ENCODE measurements at regions not wholly inside any gene's neighbourhood (a gene's known extent, or its start where the extent isn't known, plus 50 kb on each side); places are given as distances from the start of the nearest gene placed in this dataset.

DNA sequence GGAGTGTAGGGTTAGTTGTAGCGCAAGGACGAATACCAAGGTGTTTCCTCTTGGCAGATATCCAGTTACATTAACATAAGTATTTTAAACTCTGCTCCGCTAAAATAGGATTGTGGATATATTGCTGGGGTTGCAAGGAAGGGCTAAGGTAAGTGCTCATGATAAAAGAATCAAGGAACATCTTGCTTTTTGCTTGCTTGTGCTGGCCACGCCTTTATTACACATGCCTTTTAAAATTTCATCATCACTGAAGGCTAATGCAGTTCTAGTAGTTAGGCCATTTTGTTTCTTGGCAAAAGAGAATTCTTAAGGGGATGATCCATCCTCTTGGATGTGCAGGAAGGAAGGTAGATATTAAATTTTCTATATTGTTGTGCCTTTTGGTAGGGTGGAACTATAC, 415.6 kb upstream of the TPM1 start:
- H3K9me3 Mint-ChIP-seq (ENCODE audit: unreplicated experiment) = no peaks in the 10 kb centered on the region
- no peaks in the 10 kb centered on the region for H3K36me3 Mint-ChIP-seq (ENCODE audit: insufficient read depth, unreplicated experiment)
- peak overlapping the region; percentile 70 for H3K27ac Mint-ChIP-seq (ENCODE audit: low read depth, unreplicated experiment)
- TF ChIP-seq, protein P1, sequence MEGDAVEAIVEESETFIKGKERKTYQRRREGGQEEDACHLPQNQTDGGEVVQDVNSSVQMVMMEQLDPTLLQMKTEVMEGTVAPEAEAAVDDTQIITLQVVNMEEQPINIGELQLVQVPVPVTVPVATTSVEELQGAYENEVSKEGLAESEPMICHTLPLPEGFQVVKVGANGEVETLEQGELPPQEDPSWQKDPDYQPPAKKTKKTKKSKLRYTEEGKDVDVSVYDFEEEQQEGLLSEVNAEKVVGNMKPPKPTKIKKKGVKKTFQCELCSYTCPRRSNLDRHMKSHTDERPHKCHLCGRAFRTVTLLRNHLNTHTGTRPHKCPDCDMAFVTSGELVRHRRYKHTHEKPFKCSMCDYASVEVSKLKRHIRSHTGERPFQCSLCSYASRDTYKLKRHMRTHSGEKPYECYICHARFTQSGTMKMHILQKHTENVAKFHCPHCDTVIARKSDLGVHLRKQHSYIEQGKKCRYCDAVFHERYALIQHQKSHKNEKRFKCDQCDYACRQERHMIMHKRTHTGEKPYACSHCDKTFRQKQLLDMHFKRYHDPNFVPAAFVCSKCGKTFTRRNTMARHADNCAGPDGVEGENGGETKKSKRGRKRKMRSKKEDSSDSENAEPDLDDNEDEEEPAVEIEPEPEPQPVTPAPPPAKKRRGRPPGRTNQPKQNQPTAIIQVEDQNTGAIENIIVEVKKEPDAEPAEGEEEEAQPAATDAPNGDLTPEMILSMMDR (IDR thresholded peaks at IDR 0.05; ENCODE audit: unreplicated experiment) = no peak
- POLR2A ChIA-PET = no interaction called here
- no peaks in the 10 kb centered on the region for H3K27me3 Mint-ChIP-seq (ENCODE audit: insufficient read depth, unreplicated experiment)
- intact Hi-C loops (cut with micrococcal nuclease) = no loop called here
- H3K4me3 Mint-ChIP-seq (ENCODE audit: unreplicated experiment) = peak overlapping the region; percentile 38
- peaks cover 27% of the 10 kb centered on the region for H3K4me1 Mint-ChIP-seq (ENCODE audit: insufficient read depth, unreplicated experiment)
- no peak for DNase-seq (ENCODE audit: unreplicated experiment)
- BruUV-seq (replicated peaks) = no TSS peak
- CTCF ChIA-PET = no interaction called here

DNA sequence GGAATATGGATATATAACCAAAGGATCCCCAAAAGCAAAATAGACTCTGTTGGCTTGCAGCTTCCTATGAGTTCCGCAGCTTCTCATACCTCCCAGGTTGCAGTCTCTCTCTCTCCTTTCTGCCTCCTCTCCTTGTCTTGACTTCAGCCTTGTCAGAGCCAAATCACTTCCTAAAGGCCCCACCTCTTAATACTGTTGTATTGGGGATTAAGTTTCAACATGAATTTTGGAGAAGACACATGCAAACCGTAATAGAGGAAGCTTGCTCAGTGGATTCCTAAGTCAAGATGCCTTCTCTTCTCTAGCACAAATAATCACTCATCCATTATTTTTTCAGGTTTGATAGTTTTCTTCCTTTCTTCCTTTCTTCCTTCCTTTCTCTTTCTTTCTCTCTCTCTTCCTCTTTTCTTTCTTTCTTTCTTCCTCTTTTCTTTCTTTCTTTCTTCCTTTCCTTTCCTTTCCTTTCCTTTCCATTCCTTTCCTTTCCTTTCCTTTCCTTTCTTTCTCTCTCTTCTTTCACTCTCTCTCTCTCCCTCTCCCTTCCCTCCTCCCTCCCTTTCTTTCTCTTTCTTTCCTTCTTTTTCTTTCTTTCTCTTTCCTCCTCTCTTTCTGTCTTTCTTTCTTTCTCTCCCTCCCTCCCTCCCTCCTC, 411.3 kb upstream of the TPM1 start:
- intact Hi-C loops (cut with micrococcal nuclease) = no loop called here
- Mint-ChIP-seq H3K27me3 (ENCODE audit: insufficient read depth, unreplicated experiment) (no peaks in the 10 kb centered on the region), H3K9me3 (ENCODE audit: unreplicated experiment) (no peaks in the 10 kb centered on the region), H3K4me3 (ENCODE audit: unreplicated experiment) (no peak overlapping the region), H3K4me1 (ENCODE audit: insufficient read depth, unreplicated experiment) (peaks cover 27% of the 10 kb centered on the region), H3K36me3 (ENCODE audit: insufficient read depth, unreplicated experiment) (no peaks in the 10 kb centered on the region), H3K27ac (ENCODE audit: low read depth, unreplicated experiment) (peak overlapping the region; percentile 32)
- TF ChIP-seq, protein P1 (IDR thresholded peaks at IDR 0.05; ENCODE audit: unreplicated experiment) = no peak
- ChIA-PET POLR2A (interaction anchor here (0.6 kb wide), 1 partner anchor 14 kb away, joined by 3 read pairs; no protein-coding TSS in a partner anchor), CTCF (no interaction called here)
- BruUV-seq (replicated peaks) = no TSS peak
- DNase-seq (ENCODE audit: unreplicated experiment) = no peak

DNA sequence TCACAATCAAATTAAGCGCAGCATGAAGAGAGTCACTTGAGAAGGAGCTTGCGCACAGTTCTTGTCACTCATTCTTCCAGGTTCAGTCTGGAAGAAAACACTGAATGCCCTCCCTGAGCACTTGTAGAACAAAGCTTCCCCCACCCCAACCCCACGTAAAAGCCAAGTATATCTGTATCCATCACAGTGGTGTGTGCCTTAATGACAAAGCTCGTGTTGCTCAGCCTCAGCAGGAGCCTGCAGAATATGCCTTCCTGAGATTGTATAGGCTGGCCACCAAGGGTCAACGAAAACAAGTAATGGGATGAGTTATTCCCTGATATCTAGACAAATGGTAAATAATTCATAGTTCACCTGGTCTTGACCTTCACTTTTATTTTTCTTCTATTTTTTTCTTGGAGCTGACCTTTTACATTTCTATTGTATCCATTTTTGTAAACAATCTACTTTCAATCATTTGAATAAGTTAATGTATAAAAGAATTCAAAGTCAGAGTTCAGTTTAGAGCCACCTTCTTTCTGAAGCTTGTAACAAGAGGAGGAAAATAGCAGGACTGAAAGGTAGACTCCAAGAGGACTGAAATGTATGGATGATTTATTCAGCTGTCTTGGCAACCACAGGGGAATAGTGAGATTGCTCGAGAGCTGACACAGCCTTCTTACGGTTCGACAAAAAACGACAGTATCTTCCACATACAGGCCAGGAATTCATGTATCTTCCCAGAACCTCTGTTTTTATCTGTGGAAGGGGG, 405.5 kb upstream of the TPM1 start:
- no peak overlapping the region for H3K27ac Mint-ChIP-seq (ENCODE audit: low read depth, unreplicated experiment)
- no peak overlapping the region for H3K4me3 Mint-ChIP-seq (ENCODE audit: unreplicated experiment)
- no peak for DNase-seq (ENCODE audit: unreplicated experiment)
- TF ChIP-seq, protein P1 (IDR thresholded peaks at IDR 0.05; ENCODE audit: unreplicated experiment) = no peak
- H3K27me3 Mint-ChIP-seq (ENCODE audit: insufficient read depth, unreplicated experiment) = no peaks in the 10 kb centered on the region
- H3K36me3 Mint-ChIP-seq (ENCODE audit: insufficient read depth, unreplicated experiment) = no peaks in the 10 kb centered on the region
- CTCF ChIA-PET = interaction anchor here (0.6 to 1.6 kb wide), 2 partner anchors 18 to 92 kb away, joined by 3 to 4 read pairs; no protein-coding TSS in a partner anchor
- BruUV-seq (replicated peaks) = no TSS peak
- H3K9me3 Mint-ChIP-seq (ENCODE audit: unreplicated experiment) = no peaks in the 10 kb centered on the region
- POLR2A ChIA-PET = interaction anchor here (0.6 to 1.3 kb wide), 3 partner anchors 11 to 917 kb away, joined by 3 to 5 read pairs (median 3); no protein-coding TSS in a partner anchor
- no peaks in the 10 kb centered on the region for H3K4me1 Mint-ChIP-seq (ENCODE audit: insufficient read depth, unreplicated experiment)
- intact Hi-C loops (cut with micrococcal nuclease) = no loop called here

DNA sequence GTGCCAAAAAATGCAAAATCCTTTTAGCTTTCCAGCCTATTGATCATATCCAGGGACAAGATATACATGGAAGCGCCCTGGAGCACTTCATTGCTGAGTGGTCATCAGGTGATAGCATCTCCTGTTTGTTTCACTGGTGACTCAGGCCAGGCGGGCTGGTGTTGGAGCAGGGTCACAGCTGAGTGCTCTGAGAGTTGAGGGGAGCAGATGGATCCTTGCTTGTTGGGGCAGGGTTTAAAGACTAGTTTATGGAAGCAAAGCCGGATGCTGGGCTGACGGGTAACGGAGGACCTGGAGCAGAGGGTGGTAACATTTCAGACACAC, 405.0 kb upstream of the TPM1 start:
- POLR2A ChIA-PET = interaction anchor here (0.6 to 1.3 kb wide), 2 partner anchors 13 to 916 kb away, joined by 3 read pairs; no protein-coding TSS in a partner anchor
- H3K4me3 Mint-ChIP-seq (ENCODE audit: unreplicated experiment) = no peak overlapping the region

More for the DNA sequence above, 405.0 kb upstream of the TPM1 start:
- CTCF ChIA-PET = interaction anchor here (0.6 to 1.6 kb wide), 2 partner anchors 19 to 92 kb away, joined by 3 to 4 read pairs; no protein-coding TSS in a partner anchor
- Mint-ChIP-seq H3K9me3 (ENCODE audit: unreplicated experiment) (no peaks in the 10 kb centered on the region), H3K4me1 (ENCODE audit: insufficient read depth, unreplicated experiment) (no peaks in the 10 kb centered on the region), H3K27me3 (ENCODE audit: insufficient read depth, unreplicated experiment) (no peaks in the 10 kb centered on the region), H3K36me3 (ENCODE audit: insufficient read depth, unreplicated experiment) (no peaks in the 10 kb centered on the region), H3K27ac (ENCODE audit: low read depth, unreplicated experiment) (no peak overlapping the region)
- no TSS peak for BruUV-seq (replicated peaks)
- TF ChIP-seq, protein P1 (IDR thresholded peaks at IDR 0.05; ENCODE audit: unreplicated experiment) = no peak
- no peak for DNase-seq (ENCODE audit: unreplicated experiment)
- intact Hi-C loops (cut with micrococcal nuclease) = no loop called here
